GM18517 (cell line): ENCODE measurements at regions not wholly inside any gene's neighbourhood (a gene's known extent, or its start where the extent isn't known, plus 50 kb on each side); places are given as distances from the start of the nearest gene placed in this dataset.
"Not testable (repeated sequence)": the region's sequence is repeated elsewhere in the genome, so short reads cannot be mapped to it uniquely, and the experiment has no call there.

Experiments
- ATAC-seq: cut with Tn5 transposase; IDR thresholded peaks from one replicate; pipeline ENCODE4 v1.9.1; 2021; ENCODE audit warnings: mild to moderate bottlenecking, moderate library complexity; ENCODE audit not compliant: unreplicated experiment

DNA sequence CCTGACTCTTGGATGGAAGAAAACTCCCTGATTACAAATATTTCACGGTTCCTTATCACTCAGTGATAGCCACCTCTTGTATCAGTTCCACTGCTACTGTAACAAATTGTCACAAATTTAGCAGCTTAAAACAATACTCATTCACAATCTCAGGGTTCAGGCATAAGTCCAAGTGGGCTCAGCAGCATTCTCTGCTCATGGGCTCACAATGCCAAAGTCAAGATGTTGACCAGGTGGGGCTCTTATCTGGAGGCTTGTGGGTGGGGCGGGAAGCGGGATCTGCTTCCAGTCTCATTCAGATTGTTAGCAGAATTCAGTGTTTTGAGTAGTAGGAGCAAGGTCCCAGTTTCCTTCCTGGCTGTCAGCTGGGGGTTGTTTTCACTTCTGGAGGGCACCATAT is 137.3 kb upstream of the FAM78B start:
- no peak for ATAC-seq

DNA sequence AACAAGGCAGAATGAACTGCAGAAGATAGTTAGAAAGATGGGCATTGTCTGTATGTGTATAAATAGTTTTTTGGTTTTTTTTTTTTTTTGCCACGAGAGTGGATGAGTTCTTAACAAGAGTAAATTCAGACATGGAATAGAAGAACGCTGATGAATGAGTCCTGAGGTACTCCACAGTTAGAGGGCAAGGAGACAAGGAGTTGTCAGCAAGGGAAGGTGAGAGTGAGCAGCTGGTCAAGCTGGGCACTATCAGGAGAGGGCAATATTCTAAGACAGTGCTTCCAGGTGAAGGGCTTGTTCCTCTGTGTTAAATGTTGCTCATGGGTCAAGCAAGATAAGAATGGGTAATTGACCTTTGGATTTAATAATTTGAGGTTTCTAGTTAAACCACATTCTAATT is 138.6 kb upstream of the FAM78B start:
- ATAC-seq: no peak

DNA sequence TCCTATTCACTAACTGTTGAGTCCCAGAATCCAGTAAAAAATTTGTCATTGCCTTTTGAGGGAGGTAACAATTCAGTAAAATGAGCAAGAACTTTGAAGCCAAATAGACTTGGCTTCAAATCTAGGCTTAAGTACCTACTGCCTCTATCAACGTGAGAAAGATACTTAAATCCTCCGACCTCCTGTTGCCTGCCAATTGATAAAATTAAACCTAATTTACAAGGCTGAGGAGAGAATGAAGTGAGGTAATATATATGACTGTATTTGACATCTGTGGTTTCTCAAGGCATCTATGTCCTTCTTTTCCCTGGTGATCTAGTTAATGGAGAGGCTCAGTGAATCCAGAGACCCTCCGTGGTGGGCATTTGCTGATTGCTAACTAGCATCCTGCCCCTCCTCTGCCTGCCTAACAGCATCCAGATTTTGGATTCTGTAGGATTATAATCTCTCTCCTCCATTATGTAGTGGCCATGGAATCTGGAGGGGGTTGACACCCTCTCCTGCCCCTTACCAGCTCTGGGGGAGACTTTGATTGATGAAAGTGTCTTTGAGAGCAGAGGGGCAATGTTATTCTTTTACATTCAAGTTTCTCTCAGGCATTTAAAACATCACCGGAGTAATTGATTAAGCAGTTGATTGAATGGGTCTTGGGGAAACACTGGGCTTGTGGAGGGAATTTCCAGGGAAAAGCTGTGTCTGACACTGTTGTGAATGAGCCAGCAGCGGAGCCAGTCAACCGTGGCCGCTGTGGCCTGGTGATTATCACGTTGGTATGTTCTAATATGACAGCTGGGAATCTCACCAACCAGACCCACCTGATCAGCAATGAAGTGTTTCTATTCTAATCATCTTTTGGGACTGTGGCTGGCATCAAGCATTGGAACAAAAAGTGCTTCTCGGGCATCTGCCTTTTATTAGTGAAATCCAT is 140.7 kb upstream of the FAM78B start:
- no peak for ATAC-seq

DNA sequence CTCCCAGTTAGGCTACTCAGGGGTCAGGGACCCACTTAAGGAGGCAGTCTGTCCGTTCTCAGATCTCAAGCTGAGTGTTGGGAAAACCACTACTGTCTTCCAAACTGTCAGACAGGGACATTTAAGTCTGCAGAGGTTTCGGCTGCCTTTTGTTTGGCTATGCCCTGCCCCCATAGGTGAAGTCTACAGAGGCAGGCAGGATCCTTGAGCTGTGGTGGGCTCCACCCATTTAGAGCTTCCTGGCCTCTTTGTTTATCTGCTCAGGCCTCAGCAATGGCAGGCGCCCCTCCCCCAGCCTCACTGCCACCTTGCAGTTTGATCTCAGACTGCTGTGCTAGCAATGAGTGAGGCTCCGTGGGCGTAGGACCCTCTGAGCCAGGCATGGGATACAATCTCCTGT is 149.5 kb upstream of the FAM78B start:
- ATAC-seq: not testable (repeated sequence)

DNA sequence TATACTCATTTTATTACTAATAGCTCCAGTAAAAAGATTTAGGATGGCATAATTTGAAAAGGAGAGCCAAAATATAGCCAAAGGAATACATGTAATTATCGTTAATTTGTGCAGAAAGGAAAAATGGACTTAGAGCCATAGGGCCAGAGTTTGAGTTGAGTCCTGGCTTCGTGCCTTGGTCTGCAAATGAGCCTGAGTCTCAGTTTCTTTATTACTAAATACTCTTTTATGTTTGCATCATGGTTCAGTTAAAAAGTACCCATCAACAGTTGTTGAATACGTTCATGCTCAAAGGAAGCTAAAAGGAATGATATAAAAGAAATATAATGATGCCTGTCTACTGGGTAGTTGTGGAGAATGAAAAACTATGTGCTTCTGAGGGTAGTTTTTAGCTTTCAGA is 155.7 kb upstream of the FAM78B start:
- no peak for ATAC-seq

DNA sequence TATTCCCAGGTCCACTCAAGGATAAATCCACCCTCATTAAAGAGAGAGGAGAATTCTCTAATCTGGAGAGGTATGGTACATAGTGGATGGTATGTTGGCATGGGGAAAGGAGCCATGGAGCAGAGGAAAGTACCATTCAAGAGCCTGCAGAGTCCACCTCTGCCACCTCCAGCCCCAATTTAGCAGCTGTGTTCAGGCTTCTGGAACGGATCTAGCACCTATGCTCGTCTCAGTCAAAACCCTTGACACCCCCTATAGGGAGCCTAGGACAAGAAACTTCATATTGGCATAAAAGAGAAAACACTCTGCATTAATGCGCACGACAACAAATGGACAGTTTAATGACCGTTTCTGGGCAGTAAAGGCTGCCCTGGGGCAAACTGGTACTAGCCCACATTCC is 161.1 kb upstream of the FAM78B start:
- no peak for ATAC-seq

DNA sequence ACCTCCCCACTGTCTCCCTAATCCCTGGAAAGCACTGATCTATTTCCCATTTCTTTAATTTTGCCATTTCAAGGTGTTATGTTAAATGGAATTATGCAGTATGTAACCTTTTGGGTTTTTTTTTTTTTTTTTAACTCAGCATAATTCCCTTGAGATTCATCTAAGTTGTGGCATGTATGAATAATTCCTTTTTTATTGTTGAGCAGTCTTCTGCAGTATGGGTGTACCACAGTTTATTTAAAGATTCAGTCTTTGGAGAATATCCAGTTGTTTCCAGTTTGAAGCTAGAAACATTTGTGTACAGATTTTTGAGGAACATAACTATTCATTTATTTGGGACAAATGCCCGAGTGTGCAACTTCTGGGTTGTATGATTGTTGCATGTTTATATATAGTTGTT is 162.2 kb upstream of the FAM78B start:
- ATAC-seq: no peak

DNA sequence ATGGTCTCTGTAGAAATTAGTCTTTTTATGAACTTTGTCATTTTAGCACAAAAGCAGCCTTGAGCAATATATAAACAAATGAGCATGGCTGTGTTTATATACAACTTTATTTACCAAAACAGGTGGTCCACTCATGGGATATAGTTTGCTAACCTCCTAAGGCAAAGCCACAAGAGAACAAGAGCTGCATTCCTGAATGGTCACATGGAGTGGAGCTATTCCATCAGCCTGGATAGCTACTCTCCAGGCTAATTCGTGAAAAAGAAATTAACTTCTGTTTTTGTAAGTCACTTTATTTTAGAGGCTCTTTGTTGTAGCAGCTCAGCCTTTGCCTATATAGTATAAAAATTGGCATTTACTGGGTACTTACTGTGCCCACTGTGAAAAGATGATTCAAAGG is 163.3 kb upstream of the FAM78B start:
- no peak for ATAC-seq

DNA sequence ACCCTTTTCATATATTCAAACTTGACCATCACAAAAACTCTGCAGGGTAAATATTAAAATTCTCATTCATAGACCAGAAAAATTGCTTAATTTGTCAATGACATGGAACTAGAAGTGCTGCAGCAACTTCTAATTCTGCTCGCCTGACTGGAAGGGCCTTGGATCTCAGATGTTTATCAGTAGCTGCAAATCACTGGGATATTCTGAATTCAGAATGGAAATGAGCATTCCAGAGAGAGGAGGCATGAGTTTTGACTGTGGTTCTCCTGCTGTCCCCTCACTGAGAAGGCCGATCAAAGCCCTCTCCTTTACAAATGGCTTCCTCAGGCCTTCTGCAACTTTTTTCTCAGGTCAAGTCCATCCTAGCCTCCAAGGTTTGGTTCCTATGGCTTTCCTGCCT is 171.3 kb upstream of the FAM78B start:
- no peak for ATAC-seq

DNA sequence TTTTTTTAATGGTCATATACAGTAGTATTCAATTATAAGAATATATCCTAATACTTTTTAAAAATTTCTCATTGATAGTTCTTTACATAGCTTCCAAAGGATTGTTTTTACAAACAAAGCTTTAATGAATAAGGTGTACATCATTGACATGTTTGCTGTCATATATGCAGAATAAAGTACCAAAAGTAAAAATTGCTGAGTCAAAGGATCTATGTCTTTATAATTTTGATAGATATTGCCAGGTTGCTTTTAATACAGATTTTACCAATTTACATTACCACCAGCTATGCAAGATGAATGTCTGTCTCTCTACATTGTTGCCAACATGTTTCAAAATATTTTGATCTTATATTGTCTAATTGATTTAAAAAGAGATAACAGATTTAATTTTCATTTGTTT is 173.9 kb upstream of the FAM78B start:
- no peak for ATAC-seq

DNA sequence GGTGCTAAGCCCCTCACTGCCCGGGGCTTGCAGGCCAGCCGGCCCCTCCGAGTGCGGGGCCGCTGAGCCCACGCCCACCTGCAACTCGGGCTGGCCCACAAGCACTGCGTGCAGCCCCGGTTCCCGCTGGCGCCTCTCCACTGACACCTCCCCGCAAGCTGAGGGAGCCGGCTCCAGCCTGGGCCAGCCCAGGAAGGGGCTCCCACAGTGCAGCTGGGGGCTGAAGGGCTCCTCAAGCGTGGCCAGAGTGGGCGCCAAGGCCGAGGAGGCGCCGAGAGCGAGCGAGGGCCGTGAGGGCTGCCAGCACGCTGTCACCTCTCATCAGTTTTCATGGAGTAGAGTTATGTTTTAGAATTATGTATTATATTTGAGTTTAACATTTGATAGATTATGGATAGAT is 176.5 kb upstream of the FAM78B start:
- ATAC-seq: no peak

DNA sequence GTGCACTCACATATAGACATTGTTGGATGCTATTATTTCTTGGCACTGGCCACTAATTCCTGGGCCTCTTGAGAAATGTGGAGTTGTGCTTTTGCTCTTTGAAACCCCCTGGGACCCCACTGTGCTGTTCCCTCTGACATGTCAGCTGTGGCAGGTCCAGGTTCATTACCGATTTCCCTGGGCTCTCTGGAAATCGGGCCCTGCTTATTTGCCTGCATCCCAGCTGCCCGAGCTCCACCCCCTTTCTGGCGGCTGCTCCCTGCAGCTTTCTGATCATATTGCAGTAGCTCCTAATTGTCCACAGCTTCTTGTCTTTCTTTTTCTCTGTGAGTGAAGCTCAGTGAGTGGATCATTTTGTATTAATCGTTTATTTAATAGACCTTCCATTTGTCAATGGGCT is 183.7 kb upstream of the FAM78B start:
- no peak for ATAC-seq

DNA sequence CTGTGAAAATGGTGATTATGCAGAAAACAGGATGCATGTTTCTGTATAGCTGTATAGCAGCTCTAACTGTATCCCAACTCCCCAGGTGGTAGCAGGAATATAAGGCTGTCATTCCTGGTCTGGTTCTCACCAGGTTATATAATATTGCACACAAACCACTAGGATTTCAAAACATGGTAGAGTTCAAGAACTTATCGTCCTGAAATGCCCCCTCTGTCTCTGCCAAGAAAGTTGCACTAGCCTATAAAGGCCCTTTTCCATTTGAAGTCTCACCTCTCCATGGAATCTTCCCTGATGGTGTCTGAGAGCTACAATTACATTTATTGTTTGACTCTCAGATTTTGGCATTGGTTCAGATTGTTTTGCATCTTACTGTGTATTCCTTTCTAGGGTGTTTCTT is 184.9 kb upstream of the FAM78B start:
- ATAC-seq: no peak

DNA sequence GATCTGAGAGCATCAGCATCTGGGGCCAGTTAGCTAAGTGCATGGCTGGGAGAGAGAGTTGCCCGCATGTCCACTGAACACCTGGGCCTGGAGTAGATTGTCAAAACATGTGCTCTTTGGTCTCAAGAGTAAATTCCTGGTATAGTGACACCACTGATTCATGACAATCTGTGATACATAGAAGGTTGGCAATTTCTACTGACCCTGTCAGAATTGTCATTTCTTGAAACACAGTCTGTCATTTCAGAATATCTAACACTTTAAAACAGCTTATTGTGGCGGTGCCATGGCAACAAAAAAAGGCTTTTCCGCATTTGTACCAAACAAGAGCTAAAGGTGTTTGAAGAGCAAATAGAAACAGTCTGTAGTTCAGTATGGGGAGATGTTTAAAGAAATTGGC is 186.4 kb upstream of the FAM78B start:
- ATAC-seq: no peak

DNA sequence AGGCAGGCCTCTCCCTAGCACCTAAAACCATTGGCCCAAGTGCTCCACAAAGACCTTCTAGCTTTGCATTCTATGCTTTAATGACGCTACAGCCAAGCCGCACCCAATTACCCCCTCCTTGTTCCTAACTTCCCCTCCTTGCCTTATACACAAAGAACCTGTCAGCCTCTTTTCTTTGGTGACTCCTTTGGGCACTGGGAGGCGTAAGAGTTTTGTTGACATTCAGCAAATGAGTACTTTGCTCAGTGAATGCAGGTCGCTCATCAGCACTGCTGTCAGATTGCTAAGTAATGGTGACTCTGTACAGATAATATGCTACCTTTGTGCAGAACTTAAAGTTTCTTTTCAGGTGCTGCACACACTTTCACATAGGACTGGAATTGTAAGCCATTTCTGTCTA is 187.6 kb upstream of the FAM78B start:
- ATAC-seq: no peak

DNA sequence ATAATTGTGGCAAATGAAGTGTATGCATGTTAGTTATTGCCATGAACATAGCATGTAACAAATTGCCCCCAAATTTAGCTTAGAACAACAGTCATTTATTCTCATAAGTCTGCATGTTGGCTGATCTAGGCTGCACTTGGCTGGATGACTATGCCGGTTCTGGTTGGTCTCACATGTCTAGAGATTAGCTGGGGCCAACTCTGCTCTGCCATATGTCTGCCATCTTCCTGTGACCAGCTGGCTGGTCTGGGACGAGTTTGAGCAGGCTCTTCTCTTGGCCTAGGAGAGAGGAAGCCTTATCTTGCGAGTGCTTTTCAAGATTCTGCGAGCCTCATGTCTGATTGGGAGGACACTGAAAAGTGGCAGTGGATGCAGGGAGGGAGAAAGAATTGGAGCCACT is 198.3 kb upstream of the FAM78B start:
- ATAC-seq: no peak

DNA sequence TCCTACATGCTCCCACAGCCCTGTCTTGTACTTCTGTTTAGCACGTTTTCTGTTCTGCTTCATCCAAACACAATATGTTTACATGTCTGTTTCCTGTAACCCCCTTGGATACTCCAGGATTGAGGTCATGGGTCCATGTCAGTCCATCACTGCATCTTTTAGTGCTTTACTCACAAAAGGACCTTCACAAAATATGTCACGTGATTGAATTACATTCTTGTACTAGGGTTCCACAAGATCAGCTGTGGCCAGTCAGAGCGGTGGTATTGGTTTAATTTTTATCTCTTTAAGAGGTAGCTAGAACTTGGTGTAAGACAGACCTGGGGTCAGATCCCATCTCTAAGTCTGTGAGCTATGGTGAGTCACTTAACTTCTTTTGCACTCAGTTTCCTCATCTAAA is 201.2 kb upstream of the FAM78B start:
- ATAC-seq: no peak

DNA sequence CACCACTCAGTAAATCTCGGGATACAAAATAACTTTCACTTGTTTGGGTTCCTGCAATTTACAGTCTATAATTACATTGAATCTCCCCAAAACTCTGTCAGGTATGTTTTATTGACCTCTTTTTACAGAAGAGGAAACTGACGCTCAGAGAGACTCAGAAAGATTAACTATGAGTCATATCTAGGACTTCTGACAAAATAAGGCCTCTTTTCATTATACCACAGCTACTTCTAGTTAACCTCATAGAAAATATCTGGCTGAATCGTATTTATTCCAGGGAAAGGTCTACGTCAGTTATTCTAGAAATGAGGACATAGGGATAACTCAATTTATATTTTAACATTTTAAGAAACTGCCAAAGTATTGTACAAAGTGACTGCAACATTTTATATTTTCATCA is 211.1 kb upstream of the FAM78B start:
- no peak for ATAC-seq

DNA sequence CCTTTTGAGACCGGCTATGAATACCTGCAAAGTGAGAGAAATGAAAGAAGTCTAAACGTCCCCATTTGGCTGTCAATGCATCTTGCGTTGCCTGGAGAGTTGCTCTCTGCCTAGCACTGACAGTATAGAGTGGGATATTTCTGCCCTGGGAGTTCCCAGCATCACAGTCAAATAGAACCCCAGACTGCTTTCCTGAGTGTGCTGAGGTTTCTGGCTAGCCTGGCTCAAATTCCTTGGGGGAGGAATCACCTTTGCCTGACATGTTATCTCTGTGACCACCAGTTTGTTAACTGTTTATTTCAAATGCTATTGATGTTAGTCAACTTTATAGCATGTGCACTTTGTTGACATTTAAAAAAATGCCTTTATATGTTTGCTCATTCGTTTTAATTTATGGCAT is 212.0 kb upstream of the FAM78B start:
- ATAC-seq: no peak

DNA sequence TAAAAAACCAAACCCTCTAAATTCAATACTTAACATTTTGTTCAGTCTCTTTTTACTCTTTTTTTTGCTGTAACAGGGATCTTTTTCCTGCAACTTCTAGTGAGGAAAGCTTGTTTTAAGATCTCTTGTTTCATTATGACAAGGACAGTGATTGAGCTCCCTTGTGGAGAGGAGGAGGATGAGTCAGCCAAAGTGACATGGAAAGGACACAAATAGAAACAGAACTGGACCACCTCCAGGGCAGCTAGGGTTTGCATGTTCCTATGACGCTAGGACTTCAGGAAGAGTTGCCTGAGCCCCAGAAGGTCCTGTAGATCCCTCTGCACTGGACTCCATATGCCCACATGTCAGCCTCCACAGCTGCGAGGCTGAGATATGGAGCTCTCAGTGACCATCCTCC is 212.6 kb upstream of the FAM78B start:
- ATAC-seq: no peak

DNA sequence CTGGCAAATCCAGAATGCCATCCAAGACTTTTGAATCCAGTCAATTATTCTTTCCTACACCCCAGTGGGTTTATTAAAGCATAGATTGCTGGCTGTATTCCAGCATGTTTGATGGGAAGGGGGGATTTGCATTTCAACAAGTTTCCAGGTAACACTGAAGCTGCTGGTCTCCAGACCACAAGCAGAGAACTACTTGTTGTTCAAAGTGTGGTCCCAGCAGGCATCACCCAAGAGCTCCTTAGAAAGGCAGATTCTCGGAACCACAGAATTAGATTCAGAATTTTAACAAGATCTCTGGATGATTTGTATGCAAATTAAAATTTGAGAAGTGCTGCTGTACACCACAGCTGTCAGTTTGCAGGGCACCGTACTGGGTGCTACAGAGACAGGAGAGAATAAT is 216.3 kb upstream of the FAM78B start:
- no peak for ATAC-seq

DNA sequence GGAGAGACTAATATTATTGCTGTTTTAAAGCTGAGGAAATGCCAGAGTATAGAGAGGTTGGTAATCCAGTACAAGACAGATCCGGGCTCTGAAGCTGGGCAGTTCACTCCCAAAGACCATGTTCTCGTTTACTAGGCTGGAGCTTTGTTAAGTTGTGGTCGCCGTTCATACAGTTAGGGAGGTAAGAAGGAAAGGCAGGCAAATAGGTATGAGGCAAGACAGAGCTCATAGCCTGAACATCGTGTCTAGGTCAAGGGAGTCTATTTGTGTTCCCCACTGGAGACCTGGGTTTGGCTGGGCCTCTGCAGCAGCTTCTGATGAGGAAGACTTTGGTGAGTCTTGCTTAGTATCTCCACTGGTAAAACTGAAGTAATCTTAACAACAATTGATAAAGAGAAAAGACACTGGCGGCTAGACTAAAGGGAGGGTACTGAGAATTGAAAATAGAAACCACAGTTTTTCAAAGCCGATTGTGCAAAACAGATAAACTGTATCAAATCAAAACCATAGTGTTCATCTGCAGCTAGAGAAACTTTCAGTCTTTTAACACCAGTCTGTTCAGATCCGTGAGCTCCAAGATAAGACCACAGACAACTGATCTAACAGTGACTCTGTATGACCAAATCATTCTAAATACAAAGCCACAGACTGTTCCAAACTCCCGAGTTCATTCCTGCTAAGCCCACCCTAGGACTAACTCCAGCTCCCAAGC is 217.0 kb upstream of the FAM78B start:
- ATAC-seq: no peak
